GM23338 (cell line): ENCODE measurements at regions not wholly inside any gene's neighbourhood (a gene's known extent, or its start where the extent isn't known, plus 50 kb on each side); places are given as distances from the start of the nearest gene placed in this dataset.

Experiments
- CREB1 ChIP-seq: fragments of 250-450 bp; sonication (Bioruptor Pico); IDR thresholded peaks from 2 replicates; pipeline ENCODE4 v1.5.0; 2020; ENCODE audit warnings: low read depth, mild to moderate bottlenecking, moderate library complexity
- JUNB ChIP-seq: IDR thresholded peaks from one replicate; pipeline ENCODE4 v1.6.1; 2016; ENCODE audit warnings: antibody characterized with exemption; ENCODE audit not compliant: unreplicated experiment
- NANOG ChIP-seq: IDR thresholded peaks from 2 replicates; pipeline ENCODE4 v1.6.1; 2016; ENCODE audit warnings: antibody characterized with exemption, borderline replicate concordance
- POLR2AphosphoS5 ChIP-seq: IDR thresholded peaks from 2 replicates; pipeline ENCODE4 v1.6.1; 2016; ENCODE audit warnings: antibody characterized with exemption, low read depth
- REST ChIP-seq: IDR thresholded peaks from one replicate; pipeline ENCODE4 v1.6.1; 2018; ENCODE audit warnings: antibody characterized with exemption; ENCODE audit not compliant: unreplicated experiment
- ZNF462 ChIP-seq: fragments of 250-450 bp; sonication (Bioruptor Pico); IDR thresholded peaks from 2 replicates; pipeline ENCODE4 v1.5.0; 2020; ENCODE audit warnings: mild to moderate bottlenecking, moderate library complexity

- no peak for TF ChIP-seq ZNF462 (CRISPR knock-in tag)
- TF ChIP-seq POLR2AphosphoS5 = no peak
- TF ChIP-seq JUNB = no peak
- TF ChIP-seq CREB1 (CRISPR knock-in tag) = no peak
- TF ChIP-seq NANOG = no peak
- no peak for TF ChIP-seq REST
Observed at GRCh38 chr12:46629331-46630229, 196.2 kb downstream of the SLC38A4 start (continued).
